ENCODE measurements at regions not wholly inside any gene's neighbourhood (a gene's known extent, or its start where the extent isn't known, plus 50 kb on each side); places are given as distances from the start of the nearest gene placed in this dataset.

DNA sequence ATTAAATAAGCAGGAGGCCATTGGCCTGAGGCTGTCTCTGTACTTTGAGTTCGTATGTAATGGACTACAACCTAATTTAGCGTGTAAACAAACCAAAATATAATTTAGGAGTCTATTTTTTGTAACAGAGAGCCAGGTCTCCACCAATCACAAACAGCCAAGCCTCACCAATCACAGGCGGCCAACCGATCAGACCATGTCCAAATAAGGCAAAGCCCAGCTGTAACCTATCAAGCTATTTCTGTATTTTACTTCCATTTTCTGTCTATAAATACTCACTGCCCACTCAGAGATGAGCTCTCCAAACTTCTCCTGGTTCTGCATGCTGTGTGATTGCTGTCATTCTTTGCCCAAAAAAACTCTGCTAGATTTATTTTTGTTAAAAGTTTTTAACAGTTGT, 322.7 kb downstream of the NPIPA8 start:
- no peak for ATAC-seq
- Mint-ChIP-seq H3K4me1 (ENCODE audit: low read depth in 2 of 2) (no peaks in the 10 kb centered on the region), H3K27me3 (peaks cover 5 to 41% of the 10 kb centered on the region in 2 donors), H3K36me3 (no peaks in the 10 kb centered on the region), H3K27ac (no peak overlapping the region), H3K9me3 (no peaks in the 10 kb centered on the region), H3K4me3 (no peak overlapping the region)
- no peak for DNase-seq (ENCODE audit: low spot score)

DNA sequence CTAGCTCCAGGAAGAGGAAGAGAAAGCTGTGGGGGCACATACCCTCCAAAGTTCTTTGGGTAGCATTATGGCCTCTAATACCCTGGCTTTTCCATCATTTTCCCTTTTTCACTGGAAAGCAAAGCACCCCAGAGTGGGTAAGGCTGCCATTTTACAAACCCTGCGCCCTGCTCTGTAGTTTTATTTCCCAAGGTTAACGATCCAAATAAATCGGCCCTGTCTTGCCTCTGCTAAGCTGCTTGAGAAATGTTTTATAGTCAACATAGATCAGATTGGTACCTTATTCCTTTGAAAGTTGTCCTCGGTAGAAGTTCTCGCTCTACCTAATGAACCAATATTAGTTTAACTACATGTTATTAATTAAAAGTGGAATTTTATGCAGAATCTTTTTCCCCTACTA, 328.2 kb downstream of the NPIPA8 start:
- H3K27me3 Mint-ChIP-seq: peaks cover 4 to 41% of the 10 kb centered on the region in 2 donors
- no peaks in the 10 kb centered on the region for H3K4me1 Mint-ChIP-seq (ENCODE audit: low read depth in 2 of 2)
- no peak overlapping the region for H3K27ac Mint-ChIP-seq
- H3K9me3 Mint-ChIP-seq: no peaks in the 10 kb centered on the region
- H3K36me3 Mint-ChIP-seq: no peaks in the 10 kb centered on the region
- ATAC-seq: no peak
- DNase-seq (ENCODE audit: low spot score): no peak
- H3K4me3 Mint-ChIP-seq: no peak overlapping the region

DNA sequence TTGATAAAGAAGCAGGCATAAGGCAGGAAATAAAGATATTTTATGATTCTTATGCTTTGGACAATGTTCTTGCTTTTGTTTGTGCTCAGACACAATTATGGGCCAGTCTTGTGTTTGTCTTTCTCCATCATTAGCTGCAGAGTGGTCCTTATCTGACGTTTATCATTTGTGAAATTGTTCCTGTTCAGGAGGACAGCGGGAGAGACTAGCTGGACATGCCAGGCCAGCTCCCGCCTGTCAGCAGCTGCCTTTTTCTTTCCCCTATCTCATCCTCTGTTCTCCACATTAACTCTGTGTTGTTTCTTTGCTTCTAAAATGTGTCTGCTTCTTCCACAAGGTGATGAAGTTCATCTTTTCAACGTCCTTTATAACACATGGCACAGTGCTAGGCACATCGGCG, 333.5 kb downstream of the NPIPA8 start:
- H3K27ac Mint-ChIP-seq: no peak overlapping the region
- no peaks in the 10 kb centered on the region for H3K9me3 Mint-ChIP-seq
- peaks cover under 1 to 16% of the 10 kb centered on the region in 2 donors for H3K27me3 Mint-ChIP-seq
- DNase-seq (ENCODE audit: low spot score) (no peak), ATAC-seq (no peak)
- H3K4me3 Mint-ChIP-seq: no peak overlapping the region
- no peaks in the 10 kb centered on the region for H3K36me3 Mint-ChIP-seq
- no peaks in the 10 kb centered on the region for H3K4me1 Mint-ChIP-seq (ENCODE audit: low read depth in 2 of 2)

DNA sequence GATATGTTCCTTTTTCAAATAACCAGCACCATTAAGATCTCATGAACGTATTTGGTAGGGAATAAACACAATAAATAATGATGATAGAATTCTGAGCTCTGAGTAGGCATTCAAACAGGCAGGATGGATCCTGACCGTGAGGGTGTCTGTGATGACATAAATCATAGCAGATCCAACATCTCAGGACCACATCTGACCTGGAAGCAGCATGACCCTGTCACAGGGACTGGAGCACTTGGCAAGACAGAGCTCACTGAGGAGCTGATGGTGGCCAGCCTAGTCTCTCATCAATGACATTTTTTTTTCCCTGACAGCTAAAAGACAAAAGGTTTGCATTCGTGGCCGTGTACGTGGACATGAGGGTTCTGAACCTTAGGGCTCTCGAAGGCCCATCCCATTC, 337.5 kb downstream of the NPIPA8 start:
- Mint-ChIP-seq H3K27me3 (peaks cover 3 to 24% of the 10 kb centered on the region in 2 donors), H3K36me3 (no peaks in the 10 kb centered on the region), H3K27ac (no peak overlapping the region), H3K9me3 (no peaks in the 10 kb centered on the region), H3K4me3 (no peak overlapping the region), H3K4me1 (ENCODE audit: low read depth in 2 of 2) (no peaks in the 10 kb centered on the region)
- DNase-seq (ENCODE audit: low spot score) (no peak), ATAC-seq (no peak)

DNA sequence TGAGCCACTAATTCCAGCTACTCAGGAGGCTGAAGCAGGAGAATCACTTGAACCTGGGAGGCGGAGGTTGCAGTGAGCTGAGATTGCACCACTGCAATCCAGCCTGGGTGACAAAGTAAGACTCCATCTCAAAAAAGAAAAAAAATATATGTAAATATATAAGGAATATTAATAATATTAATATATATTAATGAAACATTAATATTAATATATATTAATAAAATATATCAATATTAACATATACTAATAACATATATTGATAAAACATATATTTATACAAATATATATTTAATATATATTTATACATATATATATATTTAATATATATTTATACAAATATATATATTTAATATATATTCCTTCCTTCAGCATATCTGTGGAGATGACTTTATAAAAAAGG, 338.0 kb downstream of the NPIPA8 start:
- no peaks in the 10 kb centered on the region for H3K4me1 Mint-ChIP-seq (ENCODE audit: low read depth in 2 of 2)
- ATAC-seq (no peak), DNase-seq (ENCODE audit: low spot score) (no peak)
- peaks cover 3 to 23% of the 10 kb centered on the region in 2 donors for H3K27me3 Mint-ChIP-seq
- no peaks in the 10 kb centered on the region for H3K36me3 Mint-ChIP-seq
- no peak overlapping the region for H3K4me3 Mint-ChIP-seq
- no peaks in the 10 kb centered on the region for H3K9me3 Mint-ChIP-seq
- H3K27ac Mint-ChIP-seq: no peak overlapping the region

DNA sequence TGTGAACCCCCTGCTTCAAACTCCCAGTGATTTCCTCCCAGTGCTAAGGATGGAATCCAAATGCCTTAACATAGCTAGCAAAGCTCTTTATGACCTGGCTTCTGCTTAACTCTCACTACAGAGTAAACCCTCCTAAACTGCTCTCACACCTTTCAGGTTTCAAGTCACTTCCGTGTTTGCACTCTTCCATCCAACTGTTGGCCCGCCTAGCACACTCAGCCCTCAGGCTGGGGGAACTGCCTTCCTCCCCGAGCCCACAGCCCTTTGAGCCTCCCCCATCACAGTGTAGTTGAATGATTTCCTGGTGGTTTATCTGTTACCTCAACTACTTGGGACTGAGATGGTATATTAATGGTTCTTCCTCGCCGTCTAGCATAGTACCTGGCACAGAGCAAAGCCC, 342.5 kb downstream of the NPIPA8 start:
- peaks cover 22 to 53% of the 10 kb centered on the region in 2 donors for H3K27me3 Mint-ChIP-seq
- no peaks in the 10 kb centered on the region for H3K36me3 Mint-ChIP-seq
- no peak for DNase-seq (ENCODE audit: low spot score)
- ATAC-seq: no peak
- H3K4me3 Mint-ChIP-seq: no peak overlapping the region
- H3K27ac Mint-ChIP-seq: no peak overlapping the region
- no peaks in the 10 kb centered on the region for H3K4me1 Mint-ChIP-seq (ENCODE audit: low read depth in 2 of 2)
- H3K9me3 Mint-ChIP-seq: no peaks in the 10 kb centered on the region

DNA sequence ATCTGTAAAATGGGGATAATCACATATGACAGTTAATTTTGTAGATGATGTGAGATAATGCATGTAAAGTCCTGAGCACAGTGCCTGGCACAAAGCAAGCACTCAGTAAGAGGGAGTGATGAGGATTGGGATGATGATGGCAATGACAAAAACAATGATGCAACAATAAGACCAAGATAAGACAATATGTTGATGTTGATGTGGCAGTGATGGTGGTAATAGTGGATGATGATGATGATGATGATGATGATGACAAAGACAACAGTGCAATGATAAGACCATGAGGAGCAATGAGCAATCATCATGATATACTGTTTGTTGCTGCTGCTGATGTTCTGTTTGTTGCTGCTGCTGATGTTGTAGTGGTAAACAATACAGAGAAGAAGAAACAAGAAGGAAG, 344.1 kb downstream of the NPIPA8 start:
- Mint-ChIP-seq H3K36me3 (no peaks in the 10 kb centered on the region), H3K27ac (no peak overlapping the region), H3K4me1 (ENCODE audit: low read depth in 2 of 2) (no peaks in the 10 kb centered on the region), H3K27me3 (peaks cover 23 to 56% of the 10 kb centered on the region in 2 donors), H3K4me3 (no peak overlapping the region), H3K9me3 (no peaks in the 10 kb centered on the region)
- ATAC-seq: no peak
- no peak for DNase-seq (ENCODE audit: low spot score)

DNA sequence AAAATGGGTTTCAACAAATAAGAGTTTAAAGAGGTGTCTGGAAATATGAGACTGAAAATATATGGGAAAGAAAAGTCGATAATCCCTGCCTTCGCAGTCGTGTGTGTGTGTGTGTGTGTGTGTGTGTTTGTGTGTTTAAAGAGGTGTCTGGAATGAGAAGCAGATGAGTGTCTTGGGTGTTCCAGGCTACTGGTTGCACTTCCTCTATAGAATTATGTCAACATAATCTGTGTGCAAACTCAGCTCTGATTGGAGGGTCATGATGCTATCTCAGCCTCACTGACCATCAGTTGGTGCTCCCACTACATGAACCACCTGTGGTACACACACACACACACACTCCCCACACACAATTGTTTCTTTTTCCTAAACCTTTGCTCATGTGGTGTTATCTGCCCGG, 347.3 kb downstream of the NPIPA8 start:
- Mint-ChIP-seq H3K36me3 (no peaks in the 10 kb centered on the region), H3K27ac (no peak overlapping the region), H3K4me3 (no peak overlapping the region), H3K27me3 (peaks cover 27 to 50% of the 10 kb centered on the region in 2 donors), H3K9me3 (no peaks in the 10 kb centered on the region), H3K4me1 (ENCODE audit: low read depth in 2 of 2) (no peaks in the 10 kb centered on the region)
- ATAC-seq (no peak), DNase-seq (ENCODE audit: low spot score) (no peak)

DNA sequence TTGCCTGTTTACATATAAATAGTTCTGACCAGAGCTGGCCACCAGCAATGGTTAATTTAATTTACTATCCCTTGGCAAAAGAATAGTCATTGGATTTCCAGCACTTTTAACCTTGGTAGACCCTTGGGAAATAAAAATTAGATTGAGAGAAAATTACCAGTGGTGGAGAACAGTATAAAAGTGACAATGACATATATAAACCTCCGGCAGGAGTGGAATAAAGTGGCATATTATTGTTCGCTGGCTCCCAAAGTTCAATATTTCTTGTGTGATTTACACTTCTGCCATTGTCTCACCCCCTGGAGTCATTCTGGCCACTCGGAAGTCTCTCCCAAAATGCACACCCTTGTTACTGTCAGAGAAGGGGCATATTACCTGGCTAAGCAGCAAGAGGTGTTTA, 347.7 kb downstream of the NPIPA8 start:
- Mint-ChIP-seq H3K4me1 (ENCODE audit: low read depth in 2 of 2) (no peaks in the 10 kb centered on the region), H3K27me3 (peaks cover 25 to 46% of the 10 kb centered on the region in 2 donors), H3K4me3 (no peak overlapping the region), H3K36me3 (no peaks in the 10 kb centered on the region), H3K9me3 (no peaks in the 10 kb centered on the region), H3K27ac (no peak overlapping the region)
- ATAC-seq (no peak), DNase-seq (ENCODE audit: low spot score) (no peak)

DNA sequence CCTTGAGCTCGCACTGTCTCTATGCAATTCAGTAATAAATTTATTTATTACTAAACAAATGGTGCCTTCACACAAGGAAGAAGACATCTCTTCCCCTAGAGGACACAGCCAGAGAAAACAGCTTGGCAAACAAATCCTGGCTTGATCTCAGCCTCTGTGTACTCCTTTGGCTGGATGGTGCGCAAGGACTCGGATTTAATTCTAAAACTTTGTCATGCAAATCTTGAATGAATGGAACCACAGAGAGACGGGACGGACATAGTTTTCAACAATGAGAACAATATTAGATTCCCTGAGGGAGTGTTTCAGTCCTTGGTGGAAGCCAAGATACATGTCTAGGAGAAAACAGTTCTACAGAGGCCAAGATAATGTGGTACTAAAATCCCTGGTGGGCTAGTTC, 349.5 kb downstream of the NPIPA8 start:
- no peaks in the 10 kb centered on the region for H3K4me1 Mint-ChIP-seq (ENCODE audit: low read depth in 2 of 2)
- peaks cover 21 to 33% of the 10 kb centered on the region in 2 donors for H3K27me3 Mint-ChIP-seq
- no peak overlapping the region for H3K4me3 Mint-ChIP-seq
- H3K36me3 Mint-ChIP-seq: no peaks in the 10 kb centered on the region
- ATAC-seq: no peak
- DNase-seq (ENCODE audit: low spot score): no peak
- H3K9me3 Mint-ChIP-seq: no peaks in the 10 kb centered on the region
- H3K27ac Mint-ChIP-seq: no peak overlapping the region

DNA sequence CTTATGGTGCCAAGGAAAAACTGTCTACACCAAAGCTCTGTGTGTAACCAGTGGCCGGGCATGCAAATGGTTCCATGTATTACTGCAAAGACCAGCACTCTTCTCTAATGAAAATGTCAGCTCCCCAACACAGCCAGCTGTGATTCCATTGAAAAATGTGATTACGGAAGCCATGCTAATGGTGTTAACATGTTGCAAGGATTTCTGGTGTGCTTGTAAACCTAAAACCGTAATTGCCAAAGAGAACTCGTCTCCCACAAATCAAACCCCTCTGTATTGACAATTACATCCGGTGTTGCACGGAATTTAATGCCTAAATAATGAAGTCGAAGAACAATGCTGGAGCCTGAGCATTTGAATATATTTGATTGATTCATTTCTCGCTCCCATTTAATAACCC, 351.7 kb downstream of the NPIPA8 start:
- Mint-ChIP-seq H3K4me3 (no peak overlapping the region), H3K9me3 (no peaks in the 10 kb centered on the region), H3K4me1 (ENCODE audit: low read depth in 2 of 2) (no peaks in the 10 kb centered on the region), H3K27ac (no peak overlapping the region), H3K27me3 (peaks cover 17 to 19% of the 10 kb centered on the region in 2 donors), H3K36me3 (no peaks in the 10 kb centered on the region)
- no peak for DNase-seq (ENCODE audit: low spot score)
- ATAC-seq: no peak

DNA sequence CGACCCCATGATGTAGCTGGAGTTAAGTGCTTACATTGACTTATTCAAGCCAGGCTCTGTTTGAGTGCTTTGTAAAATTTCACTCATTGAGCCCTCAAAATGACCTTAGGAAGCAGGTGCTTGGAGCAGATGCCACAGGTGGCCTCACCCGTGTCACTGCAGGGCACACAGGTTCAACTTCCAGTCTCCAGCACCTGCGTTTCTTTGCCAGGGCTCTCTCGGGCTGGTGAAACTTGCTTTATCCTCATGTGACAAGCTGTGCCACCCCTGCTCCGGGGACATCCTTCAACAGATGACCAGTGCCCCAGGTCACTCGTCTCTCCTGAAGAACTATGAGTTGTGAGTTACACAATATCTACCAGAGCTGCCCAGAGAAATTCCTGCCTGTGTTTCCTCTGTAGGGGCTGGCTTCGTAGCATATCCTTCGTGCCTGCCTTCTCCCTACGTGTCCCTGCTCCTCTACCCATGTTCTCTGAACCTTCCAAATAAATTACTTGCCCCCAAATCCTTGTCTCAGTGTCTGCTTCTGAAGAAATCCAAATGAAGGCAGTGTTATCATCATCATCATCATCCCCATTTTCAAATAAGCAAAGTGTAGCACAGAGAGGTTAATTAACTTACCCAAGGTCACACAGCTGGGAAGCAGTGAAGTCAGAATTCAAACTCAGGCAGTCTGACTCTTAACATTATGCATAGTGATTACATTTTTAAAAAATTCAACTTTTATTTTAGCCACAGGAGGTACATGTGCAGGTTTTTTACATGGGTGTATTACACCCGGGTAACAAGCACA, 352.5 kb downstream of the NPIPA8 start:
- Mint-ChIP-seq H3K27me3 (peaks cover 11 to 17% of the 10 kb centered on the region in 2 donors), H3K36me3 (no peaks in the 10 kb centered on the region), H3K4me3 (no peak overlapping the region), H3K9me3 (no peaks in the 10 kb centered on the region), H3K27ac (no peak overlapping the region), H3K4me1 (ENCODE audit: low read depth in 2 of 2) (no peaks in the 10 kb centered on the region)
- DNase-seq (ENCODE audit: low spot score) (no peak), ATAC-seq (no peak)

DNA sequence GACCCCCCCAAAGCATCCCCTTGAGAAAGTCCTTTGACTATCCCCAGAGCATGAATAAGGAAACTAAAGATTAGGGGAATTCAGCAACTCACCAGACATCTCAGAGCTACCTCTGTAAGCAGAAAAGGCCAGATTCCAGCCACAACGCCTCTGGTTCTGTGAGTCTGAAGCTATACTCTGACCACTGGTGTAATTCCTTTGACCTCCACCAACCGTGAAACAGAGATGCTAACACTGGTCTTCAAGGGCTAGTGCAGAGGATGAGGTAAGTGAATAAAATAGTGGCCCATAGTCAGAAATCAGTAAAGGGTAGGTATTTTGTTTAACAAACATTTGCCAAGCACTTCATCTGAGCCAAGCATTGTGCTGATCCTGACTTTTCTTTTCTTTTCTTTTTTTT, 353.4 kb downstream of the NPIPA8 start:
- Mint-ChIP-seq H3K9me3 (no peaks in the 10 kb centered on the region), H3K4me1 (ENCODE audit: low read depth in 2 of 2) (no peaks in the 10 kb centered on the region), H3K4me3 (no peak overlapping the region), H3K27ac (no peak overlapping the region), H3K36me3 (no peaks in the 10 kb centered on the region), H3K27me3 (peaks cover 9 to 13% of the 10 kb centered on the region in 2 donors)
- ATAC-seq (no peak), DNase-seq (ENCODE audit: low spot score) (no peak)

DNA sequence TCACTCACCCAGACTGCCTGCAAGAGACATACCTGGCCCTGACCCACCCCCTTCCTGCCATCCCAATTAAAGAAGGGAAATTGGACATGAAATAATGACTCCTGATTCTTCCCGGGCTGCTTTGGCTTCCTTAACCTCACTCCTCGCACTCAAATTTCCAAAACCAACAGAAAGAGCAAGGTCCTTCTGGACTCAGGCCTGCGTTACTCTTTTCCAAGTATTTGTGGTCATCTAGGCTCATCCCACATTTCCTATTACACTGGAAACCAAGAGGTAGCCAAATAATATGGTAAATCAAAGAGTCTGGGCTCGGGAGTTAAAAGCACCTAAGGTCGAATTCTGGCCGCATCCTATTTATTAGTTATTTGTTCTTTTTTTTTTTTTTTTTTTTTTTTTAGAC, 359.3 kb downstream of the NPIPA8 start:
- no peaks in the 10 kb centered on the region for H3K9me3 Mint-ChIP-seq
- H3K27me3 Mint-ChIP-seq: peaks cover 10 to 13% of the 10 kb centered on the region in 2 donors
- DNase-seq (ENCODE audit: low spot score): no peak
- no peak overlapping the region for H3K27ac Mint-ChIP-seq
- no peak overlapping the region for H3K4me3 Mint-ChIP-seq
- H3K36me3 Mint-ChIP-seq: no peaks in the 10 kb centered on the region
- ATAC-seq: no peak
- no peaks in the 10 kb centered on the region for H3K4me1 Mint-ChIP-seq (ENCODE audit: low read depth in 2 of 2)

DNA sequence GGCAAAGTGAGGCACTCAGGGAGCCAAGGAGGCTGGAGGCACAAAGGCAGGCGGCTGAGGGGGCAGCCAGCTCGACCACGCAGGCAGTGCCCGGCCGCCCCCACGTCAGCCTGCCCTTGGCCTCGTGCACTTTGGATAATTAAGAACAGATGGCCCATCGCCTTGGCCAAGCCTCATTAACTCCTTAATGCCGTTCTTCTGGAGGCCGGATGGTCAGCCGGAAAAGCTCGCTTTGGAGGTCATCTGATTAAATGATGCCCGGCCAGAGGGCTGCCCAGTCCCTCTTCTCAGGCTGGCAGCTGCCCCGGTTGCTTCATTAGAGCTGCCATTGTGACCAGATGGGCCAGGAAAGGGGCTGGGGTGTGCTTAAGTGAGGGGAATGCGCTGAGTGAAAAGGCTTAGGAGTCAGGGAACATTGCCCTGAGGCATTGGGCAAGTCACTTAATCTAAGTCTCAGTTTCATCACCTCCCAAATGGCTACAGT, 364.0 kb downstream of the NPIPA8 start:
- ATAC-seq (no peak), DNase-seq (ENCODE audit: low spot score) (no peak)
- no peaks in the 10 kb centered on the region for H3K9me3 Mint-ChIP-seq
- H3K27ac Mint-ChIP-seq: no peak overlapping the region
- no peaks in the 10 kb centered on the region for H3K4me1 Mint-ChIP-seq (ENCODE audit: low read depth in 2 of 2)
- H3K27me3 Mint-ChIP-seq: peaks cover 21 to 31% of the 10 kb centered on the region in 2 donors
- H3K4me3 Mint-ChIP-seq: no peak overlapping the region
- no peaks in the 10 kb centered on the region for H3K36me3 Mint-ChIP-seq

Measured in natural killer cell treated with Interleukin-12 subunit alpha and Interleukin-12 subunit beta and Interleukin-15 and Interleukin-18, amount 100 ng/mL, for 72 hours (primary cell).